ENCODE measurements at regions not wholly inside any gene's neighbourhood (a gene's known extent, or its start where the extent isn't known, plus 50 kb on each side); places are given as distances from the start of the nearest gene placed in this dataset.

GRCh38 chr2:13515254-13515653 lies 798.5 kb downstream of the TRIB2 start (continued):
- TF ChIP-seq ZBTB49 (tag by site-specific recombination; IDR thresholded peaks at IDR 0.05; ENCODE audit: low read depth) (no peak), KLF1 (tag by site-specific recombination; IDR thresholded peaks at IDR 0.05) (no peak), ZNF157 (tag by site-specific recombination; IDR thresholded peaks at IDR 0.05) (no peak), ZNF211 (tag by site-specific recombination; IDR thresholded peaks at IDR 0.05; ENCODE audit: low read depth) (no peak), ZNF280D (tag by site-specific recombination; IDR thresholded peaks at IDR 0.05) (no peak), YY1 (tag by site-specific recombination; IDR thresholded peaks at IDR 0.05) (no peak)

DNA sequence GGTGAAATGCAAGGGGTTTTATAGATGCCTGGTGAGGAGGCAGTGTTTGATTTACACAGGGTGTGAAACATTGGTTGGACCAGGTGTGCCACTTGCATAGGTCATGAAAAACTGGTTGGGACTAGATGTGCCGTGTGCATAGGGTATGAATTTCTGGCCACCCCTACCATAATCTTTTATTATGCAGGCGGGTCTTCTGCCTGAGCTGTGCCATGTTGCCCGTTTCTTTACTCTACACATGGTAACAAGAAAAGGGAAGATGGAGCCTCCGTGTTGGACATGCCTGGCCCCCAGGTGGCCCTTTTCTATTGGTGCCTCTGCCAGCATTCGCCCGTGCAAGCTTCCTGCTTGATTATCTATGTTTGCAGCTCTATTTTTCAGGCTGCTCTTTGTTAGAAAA lies 805.4 kb downstream of the TRIB2 start:
- POLR2A ChIA-PET: no interaction called here

DNA sequence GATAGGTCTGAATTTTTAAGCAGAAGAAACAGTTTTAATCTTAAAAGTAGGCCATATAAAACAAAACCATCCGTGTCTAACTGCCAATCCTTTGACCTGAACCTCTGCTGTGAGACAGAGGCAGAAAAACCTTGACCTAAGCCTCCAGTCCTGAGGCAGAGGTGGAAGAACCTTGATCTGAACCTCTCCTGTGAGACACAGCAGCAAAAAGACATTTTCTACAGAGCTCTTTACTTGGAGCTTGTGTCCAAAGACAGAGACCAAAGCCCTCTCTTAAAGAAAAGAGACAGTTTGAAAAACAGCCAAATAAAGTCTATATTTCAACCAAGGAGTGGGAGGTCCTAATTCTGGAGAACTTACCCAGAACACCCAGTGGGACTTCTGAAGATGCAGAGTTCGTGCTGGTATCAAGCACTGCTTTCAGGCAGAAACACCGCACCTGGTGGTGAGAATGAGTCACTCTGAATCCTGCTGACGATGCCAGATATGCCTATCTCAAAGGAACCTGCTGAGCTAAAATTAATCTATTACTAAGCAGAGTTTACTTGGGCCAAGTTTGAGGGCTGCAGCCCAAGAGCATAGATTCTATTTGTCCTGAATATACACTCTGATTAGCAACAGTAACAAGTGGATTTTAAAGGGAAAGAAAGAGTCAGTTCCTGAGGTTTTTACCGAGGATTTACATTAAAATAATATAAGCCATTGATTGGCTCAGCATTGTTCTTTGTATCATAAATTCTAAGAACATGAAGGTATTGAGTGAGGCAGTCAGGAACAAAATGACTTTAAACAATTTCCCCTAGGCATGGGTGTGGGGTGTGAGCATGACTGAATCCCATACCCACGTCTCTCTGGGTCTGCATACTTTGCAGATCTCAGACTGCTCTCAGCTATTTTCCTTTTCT lies 806.4 kb downstream of the TRIB2 start:
- CTCF ChIA-PET: interaction anchor here (0.6 kb wide), 1 partner anchor 81 kb away, joined by 3 read pairs; no protein-coding TSS in a partner anchor
- POLR2A ChIA-PET: no interaction called here
- no peak overlapping the region for H3K4me3 ChIP-seq (ENCODE audit: low read depth, low read length)
- H3K27ac ChIP-seq (ENCODE audit: extremely low read depth, low read depth, low read length): no peak overlapping the region
- peaks cover 0 to under 1% of the 10 kb centered on the region in 2 experiments; a peak in 1 of 3 replicates for H3K36me3 ChIP-seq (ENCODE audit: control insufficient read depth in 2 of 2, insufficient read depth in 1 of 2, low read length in 2 of 2)
- H3K4me1 ChIP-seq (ENCODE audit: control insufficient read depth, insufficient read depth, low read length): no peaks in the 10 kb centered on the region
- no peaks in the 10 kb centered on the region for H3K9me3 ChIP-seq (ENCODE audit: control insufficient read depth, insufficient read depth, low read depth, low read length)
- TF ChIP-seq GLIS1 (tag by site-specific recombination; IDR thresholded peaks at IDR 0.05): no peak
- no peak for TF ChIP-seq ZBTB20 (tag by site-specific recombination; IDR thresholded peaks at IDR 0.05)
- no peak for TF ChIP-seq ZNF692 (tag by site-specific recombination; IDR thresholded peaks at IDR 0.05)
- TF ChIP-seq ZNF654 (tag by site-specific recombination; IDR thresholded peaks at IDR 0.05; ENCODE audit: low read depth): no peak
- no peak for TF ChIP-seq ZNF292 (tag by site-specific recombination; IDR thresholded peaks at IDR 0.05; ENCODE audit: borderline replicate concordance, low read depth)
- no peak for TF ChIP-seq ZNF423 (tag by site-specific recombination; IDR thresholded peaks at IDR 0.05)
- TF ChIP-seq HOXD13 (CRISPR knock-in tag; IDR thresholded peaks at IDR 0.05; ENCODE audit: borderline replicate concordance): no peak
- TF ChIP-seq ZNF311 (tag by site-specific recombination; IDR thresholded peaks at IDR 0.05; ENCODE audit: borderline replicate concordance): no peak
- no peak for TF ChIP-seq ZNF112 (tag by site-specific recombination; IDR thresholded peaks at IDR 0.05)
- TF ChIP-seq ZNF677 (tag by site-specific recombination; IDR thresholded peaks at IDR 0.05): no peak
- TF ChIP-seq ZNF132 (tag by site-specific recombination; IDR thresholded peaks at IDR 0.05; ENCODE audit: borderline replicate concordance): no peak
- no peak for TF ChIP-seq TRIM28 (IDR thresholded peaks at IDR 0.05; ENCODE audit: borderline replicate concordance, low read length)
- TF ChIP-seq GLI2 (tag by site-specific recombination; IDR thresholded peaks at IDR 0.05; ENCODE audit: borderline replicate concordance, low read depth): no peak

More for the DNA sequence above, 805.4 kb downstream of the TRIB2 start:
- no peaks in the 10 kb centered on the region for H3K36me3 ChIP-seq (ENCODE audit: control insufficient read depth in 2 of 2, insufficient read depth in 1 of 2, low read length in 2 of 2)
- H3K4me3 ChIP-seq (ENCODE audit: low read depth, low read length): no peak overlapping the region
- H3K27ac ChIP-seq (ENCODE audit: extremely low read depth, low read depth, low read length): no peak overlapping the region
- H3K4me1 ChIP-seq (ENCODE audit: control insufficient read depth, insufficient read depth, low read length): no peaks in the 10 kb centered on the region
- no peaks in the 10 kb centered on the region for H3K9me3 ChIP-seq (ENCODE audit: control insufficient read depth, insufficient read depth, low read depth, low read length)
- TF ChIP-seq OVOL3 (tag by site-specific recombination; IDR thresholded peaks at IDR 0.05): no peak
- TF ChIP-seq ZNF341 (tag by site-specific recombination; IDR thresholded peaks at IDR 0.05; ENCODE audit: low read depth): no peak
- no peak for TF ChIP-seq ZNF658 (tag by site-specific recombination; IDR thresholded peaks at IDR 0.05)
- TF ChIP-seq ZNF239 (tag by site-specific recombination; IDR thresholded peaks at IDR 0.05): no peak
- no peak for TF ChIP-seq ZXDB (tag by site-specific recombination; IDR thresholded peaks at IDR 0.05)
- no peak for TF ChIP-seq ZNF701 (tag by site-specific recombination; IDR thresholded peaks at IDR 0.05)
- TF ChIP-seq ZNF398 (tag by site-specific recombination; IDR thresholded peaks at IDR 0.05): no peak
- CTCF ChIA-PET: interaction anchor here (0.6 kb wide), 1 partner anchor 203 kb away, joined by 4 read pairs; no protein-coding TSS in a partner anchor
